GM13976 (cell line): ENCODE measurements at regions not wholly inside any gene's neighbourhood (a gene's known extent, or its start where the extent isn't known, plus 50 kb on each side); places are given as distances from the start of the nearest gene placed in this dataset.

ENCODE experiments used
- DNase-seq: peaks from one replicate; pipeline ENCODE4 v3.0.0; 2012; ENCODE audit warnings: low spot score
- in situ Hi-C: fragments of 300-500 bp; cut with MboI; formaldehyde crosslinking; loops from one replicate; pipeline ENCODE4 v1.12.0; 2022; ENCODE audit warnings: low sequenced_read_pairs, mixed read lengths, inconsistent platforms; ENCODE audit not compliant: unreplicated experiment
- TF ChIP-seq, protein P1 (sequence below): IDR thresholded peaks from 2 replicates; pipeline ENCODE4 v1.5.1; 2012; ENCODE audit warnings: borderline replicate concordance, mild to moderate bottlenecking; ENCODE audit not compliant: insufficient read depth; ENCODE audit errors: extremely low read depth, missing control alignments, control extremely low read depth

DNA sequence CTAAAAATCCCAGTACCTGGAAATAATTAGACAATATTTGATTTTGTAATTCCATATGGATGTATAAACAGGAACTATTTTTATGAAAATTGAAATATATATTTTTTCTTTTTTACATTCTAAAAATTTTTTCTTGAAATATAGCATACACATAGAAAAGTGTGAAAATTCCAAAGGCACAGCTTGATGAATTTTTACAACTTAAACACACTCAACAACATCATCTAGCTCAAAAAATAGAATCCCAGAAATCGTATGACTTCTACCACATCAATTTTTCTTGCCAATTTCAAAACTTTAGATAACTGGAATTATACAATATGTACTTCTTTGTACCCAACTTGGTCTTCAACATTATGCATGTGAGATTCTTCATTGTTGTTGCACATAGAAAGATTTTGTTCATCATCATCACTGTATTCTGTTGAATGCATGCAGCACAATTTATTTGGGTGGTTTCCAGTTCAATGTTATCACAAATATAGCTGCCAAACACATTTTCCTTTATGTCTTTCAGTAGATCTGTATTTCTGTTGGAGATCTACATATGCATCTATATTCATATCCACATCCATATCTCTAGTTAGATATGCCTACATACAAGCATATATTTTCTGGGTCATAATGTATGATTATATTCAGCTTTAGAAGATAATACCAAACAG lies 340.7 kb upstream of the SLIT2 start:
- in situ Hi-C loops = no loop called here
- TF ChIP-seq, protein P1, sequence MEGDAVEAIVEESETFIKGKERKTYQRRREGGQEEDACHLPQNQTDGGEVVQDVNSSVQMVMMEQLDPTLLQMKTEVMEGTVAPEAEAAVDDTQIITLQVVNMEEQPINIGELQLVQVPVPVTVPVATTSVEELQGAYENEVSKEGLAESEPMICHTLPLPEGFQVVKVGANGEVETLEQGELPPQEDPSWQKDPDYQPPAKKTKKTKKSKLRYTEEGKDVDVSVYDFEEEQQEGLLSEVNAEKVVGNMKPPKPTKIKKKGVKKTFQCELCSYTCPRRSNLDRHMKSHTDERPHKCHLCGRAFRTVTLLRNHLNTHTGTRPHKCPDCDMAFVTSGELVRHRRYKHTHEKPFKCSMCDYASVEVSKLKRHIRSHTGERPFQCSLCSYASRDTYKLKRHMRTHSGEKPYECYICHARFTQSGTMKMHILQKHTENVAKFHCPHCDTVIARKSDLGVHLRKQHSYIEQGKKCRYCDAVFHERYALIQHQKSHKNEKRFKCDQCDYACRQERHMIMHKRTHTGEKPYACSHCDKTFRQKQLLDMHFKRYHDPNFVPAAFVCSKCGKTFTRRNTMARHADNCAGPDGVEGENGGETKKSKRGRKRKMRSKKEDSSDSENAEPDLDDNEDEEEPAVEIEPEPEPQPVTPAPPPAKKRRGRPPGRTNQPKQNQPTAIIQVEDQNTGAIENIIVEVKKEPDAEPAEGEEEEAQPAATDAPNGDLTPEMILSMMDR = no peak
- no peak for DNase-seq

- in situ Hi-C loops = no loop called here
- TF ChIP-seq, protein P1 = no peak
- no peak for DNase-seq
Measured at GRCh38 chr4:19905024-19905423, 346.7 kb upstream of the SLIT2 start.

- in situ Hi-C loops = no loop called here
- DNase-seq = no peak
- TF ChIP-seq, protein P1 = no peak
Measured at GRCh38 chr4:19888587-19888986, 363.1 kb upstream of the SLIT2 start.

DNA sequence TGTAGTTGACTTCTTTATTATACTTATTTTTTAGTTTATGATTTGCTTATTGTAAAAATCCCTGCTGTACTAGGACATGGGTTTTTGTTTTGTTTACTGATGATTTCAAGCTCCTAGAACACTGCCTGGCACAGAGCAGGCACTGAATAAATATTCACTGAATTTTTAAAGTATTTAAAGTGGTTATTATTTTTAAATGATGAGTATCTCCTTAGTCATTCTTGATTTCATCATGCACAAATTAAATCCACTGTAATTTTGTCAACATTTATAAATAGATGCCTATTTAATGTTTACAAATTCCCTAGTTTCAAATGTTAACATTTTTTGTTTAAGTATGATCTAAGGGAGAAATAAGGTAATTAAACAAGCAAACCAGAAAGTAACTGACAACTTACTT lies 367.9 kb upstream of the SLIT2 start:
- no peak for DNase-seq
- in situ Hi-C loops = no loop called here
- TF ChIP-seq, protein P1 = no peak

DNA sequence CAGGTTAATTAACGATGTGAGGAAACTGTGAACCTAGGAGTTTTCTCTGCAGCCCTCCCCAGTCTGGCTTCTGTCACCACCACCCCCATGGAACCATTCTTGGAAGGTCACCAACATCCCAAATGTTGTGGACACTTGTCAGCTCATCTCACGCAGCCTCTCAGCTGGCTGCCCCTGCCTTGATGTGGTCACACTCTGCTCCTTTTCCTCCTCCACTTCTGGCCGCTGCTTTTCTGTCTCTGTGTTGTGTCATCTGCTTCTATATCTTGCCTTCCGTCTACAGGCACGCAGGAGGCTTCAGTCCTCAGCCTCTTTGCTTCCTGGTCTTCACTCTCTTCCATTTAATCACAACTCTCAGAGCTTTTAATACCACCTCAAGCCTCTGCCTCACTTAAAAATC lies 371.5 kb upstream of the SLIT2 start:
- in situ Hi-C loops = no loop called here
- DNase-seq = no peak
- TF ChIP-seq, protein P1 = no peak

DNA sequence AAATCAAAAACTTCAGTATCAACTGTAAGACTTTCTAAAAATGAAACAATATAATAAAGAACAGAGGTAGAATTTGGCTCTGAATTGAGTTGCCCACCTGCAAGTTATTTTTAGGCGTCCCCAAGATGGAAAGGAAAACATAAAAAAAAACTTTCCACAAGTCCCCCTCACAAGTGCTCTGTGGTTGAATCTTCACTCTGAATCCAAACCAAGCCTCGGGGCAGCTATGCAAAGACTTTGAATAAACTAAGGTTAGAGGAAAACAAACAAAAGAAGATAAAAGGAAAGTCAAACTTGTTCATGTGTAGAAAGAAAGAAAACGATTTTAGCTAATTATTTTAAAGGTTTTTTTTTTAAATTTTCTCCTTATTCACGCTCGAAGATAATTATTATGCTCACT lies 372.4 kb upstream of the SLIT2 start:
- in situ Hi-C loops = no loop called here
- DNase-seq = no peak
- TF ChIP-seq, protein P1 = no peak
